T-cell (primary cell): ENCODE measurements at regions not wholly inside any gene's neighbourhood (a gene's known extent, or its start where the extent isn't known, plus 50 kb on each side); places are given as distances from the start of the nearest gene placed in this dataset.

Source experiments
- ATAC-seq, 4 experiments: fragments of 200-7000 bp in 3 of 4; fragments of 150-1000 bp in 1 of 4; cut with Tn5 transposase; replicated peaks in 1 of 4; 1 replicate in 3 of 4; 2 replicates in 1 of 4; pipeline ENCODE4 v1.10.0; 2021; ENCODE audit warnings: moderate library complexity in 3 of 4, mild to moderate bottlenecking in 2 of 4, moderate number of reproducible peaks in 1 of 4
- CTCF ChIA-PET, 2 donors: fragments of 300-600 bp; sonication (Branson Sonifier 250); formaldehyde crosslinking; loops; one replicate each; lab custom pipeline; 2022; ENCODE audit warnings: antibody characterized with exemption in 2 of 2; lab: Charles Lee
- POLR2A ChIA-PET, 2 donors: fragments of 300-600 bp; sonication (Branson Sonifier 250); formaldehyde crosslinking; loops; one replicate each; lab custom pipeline; 2022; ENCODE audit warnings: antibody characterized with exemption in 2 of 2; lab: Charles Lee
- DNase-seq, 35 experiments: peaks; one replicate each; pipeline versions ENCODE4 v3.0.0 to v3.0.0-alpha.2; 2013 to 2023
- H3K27ac ChIP-seq: one replicate; pipeline ENCODE4 v1.5.1; 2013; ENCODE audit warnings: low read length
- H3K27me3 ChIP-seq, 2 experiments: replicated peaks in 1 of 2; 1 replicate in 1 of 2; 2 replicates in 1 of 2; pipeline versions ENCODE4 v1.6.1 to v1.7.0; 2013; ENCODE audit warnings: low read length in 1 of 2, mixed read lengths in 1 of 2; ENCODE audit not compliant: control insufficient read depth in 2 of 2, insufficient read depth in 2 of 2; ENCODE audit errors: extremely low read depth in 1 of 2
- H3K36me3 ChIP-seq, 2 donors: 1 replicate in 1 of 2; 2 replicates in 1 of 2; pipeline versions ENCODE4 v1.6.1 to v1.7.0; 2013; ENCODE audit warnings: low read length in 1 of 2; ENCODE audit not compliant: control insufficient read depth in 2 of 2, insufficient read depth in 1 of 2; ENCODE audit errors: extremely low read depth in 1 of 2
- H3K4me1 ChIP-seq, 2 experiments: 1 replicate in 1 of 2; 2 replicates in 1 of 2; pipeline versions ENCODE4 v1.6.1 to v1.7.0; 2013; ENCODE audit warnings: low read length in 2 of 2, mixed read lengths in 1 of 2; ENCODE audit not compliant: insufficient read depth in 2 of 2, control insufficient read depth in 1 of 2; ENCODE audit errors: extremely low read depth in 1 of 2
- H3K4me3 ChIP-seq, 2 donors: 1 replicate in 1 of 2; 2 replicates in 1 of 2; pipeline versions ENCODE4 v1.5.1 to v1.7.0; 2013; ENCODE audit warnings: mild to moderate bottlenecking in 2 of 2, low read length in 1 of 2, moderate library complexity in 1 of 2; ENCODE audit not compliant: control insufficient read depth in 1 of 2; ENCODE audit errors: extremely low read depth in 1 of 2
- H3K9me3 ChIP-seq: 2 replicates; pipeline ENCODE4 v1.7.0; 2013
- H3K27ac Mint-ChIP-seq, 2 donors: one replicate each; pipeline ENCODE4 v1.8.0; 2020 to 2021; ENCODE audit warnings: mild to moderate bottlenecking in 2 of 2, mixed read lengths in 2 of 2
- H3K27me3 Mint-ChIP-seq, 2 donors: one replicate each; pipeline ENCODE4 v1.8.0; 2021 to 2022; ENCODE audit warnings: mixed read lengths in 2 of 2
- H3K36me3 Mint-ChIP-seq: one replicate; pipeline ENCODE4 v1.8.0; 2021; ENCODE audit warnings: mixed read lengths
- H3K4me1 Mint-ChIP-seq, 3 donors: one replicate each; pipeline ENCODE4 v1.8.0; 2020 to 2022; ENCODE audit warnings: mixed read lengths in 3 of 3, mild to moderate bottlenecking in 1 of 3
- H3K4me3 Mint-ChIP-seq, 3 donors: one replicate each; pipeline ENCODE4 v1.8.0; 2020 to 2022; ENCODE audit warnings: mild to moderate bottlenecking in 3 of 3, mixed read lengths in 3 of 3, moderate library complexity in 3 of 3
- H3K9me3 Mint-ChIP-seq, 3 donors: one replicate each; pipeline ENCODE4 v1.8.0; 2020 to 2022; ENCODE audit warnings: mixed read lengths in 3 of 3
- WGBS: methylation state at CpG from one replicate; pipeline ENCODE4 v1.1.5; 2013; ENCODE audit warnings: missing lambda C conversion rate; ENCODE audit not compliant: insufficient coverage; 5-methylcytosine and 5-hydroxymethylcytosine counted together

DNA sequence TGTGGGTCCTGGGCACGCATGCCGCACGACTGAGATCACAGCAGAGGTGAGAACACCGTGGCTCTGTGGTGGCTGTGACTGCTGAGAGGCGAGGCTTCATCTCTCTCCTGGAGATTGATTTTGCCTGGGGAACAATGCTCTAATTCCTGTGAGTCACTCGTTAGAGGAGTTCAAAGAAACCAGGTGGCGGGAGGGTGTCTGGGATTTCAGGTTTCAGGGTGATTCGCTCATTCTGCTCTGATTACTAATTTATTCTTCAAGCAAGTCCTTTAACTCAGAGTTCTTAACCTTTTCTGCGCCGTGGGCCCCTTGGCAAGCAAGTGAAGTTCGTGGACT lies 56.3 kb downstream of the GLI2 start:
- DNase-seq (no peak), ATAC-seq (no peak)
- Mint-ChIP-seq H3K27me3 (peaks cover 0 to 2% of the 10 kb centered on the region in 2 donors), H3K36me3 (no peaks in the 10 kb centered on the region), H3K9me3 (no peaks in the 10 kb centered on the region), H3K4me1 (no peaks in the 10 kb centered on the region), H3K27ac (no peak overlapping the region), H3K4me3 (no peak overlapping the region)
- WGBS: 73% methylated on average over 5 of the region's 11 CpGs
- Histone ChIP-seq H3K27ac (no peak overlapping the region), H3K4me1 (no peaks in the 10 kb centered on the region), H3K36me3 (no peaks in the 10 kb centered on the region), H3K4me3 (no peak overlapping the region), H3K9me3 (no peaks in the 10 kb centered on the region), H3K27me3 (peaks cover 0 to 15% of the 10 kb centered on the region in 2 experiments)
- POLR2A ChIA-PET: no interaction called here
- CTCF ChIA-PET: no interaction called here

DNA sequence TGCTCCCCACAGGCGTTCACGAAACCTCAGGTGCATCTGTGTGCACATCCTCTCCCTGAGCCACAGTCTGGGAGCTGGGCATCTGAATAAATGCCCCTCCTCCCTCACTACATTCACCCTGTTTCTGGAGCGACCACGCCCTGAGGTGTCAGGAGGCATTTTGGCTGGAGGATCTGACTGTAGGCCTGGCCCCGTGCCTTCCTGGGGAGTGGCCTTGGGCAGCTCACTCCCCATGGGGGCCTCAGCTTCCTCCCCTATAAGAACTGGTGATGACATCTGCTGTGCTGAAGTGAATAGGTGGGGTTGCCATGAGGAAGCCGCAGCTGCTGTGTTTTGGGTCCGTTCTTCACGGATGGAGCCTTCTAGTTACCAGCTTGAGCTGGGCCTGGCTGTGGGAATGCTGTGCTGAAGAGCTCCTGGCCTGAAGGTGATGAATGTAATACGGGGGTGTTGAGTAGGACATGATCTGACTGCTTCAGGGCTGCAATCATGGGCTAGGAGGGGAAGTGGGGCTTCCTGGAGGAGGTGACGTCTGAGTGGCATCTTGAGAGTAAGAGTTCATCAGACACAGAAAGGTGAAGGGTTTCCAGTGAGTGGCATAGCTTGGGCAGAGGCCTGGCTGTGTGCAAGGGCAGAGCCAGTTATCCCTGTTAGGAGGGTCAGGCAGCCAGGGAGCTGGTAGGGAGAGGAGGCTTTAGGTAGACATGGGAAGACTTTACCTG lies 58.2 kb downstream of the GLI2 start:
- Mint-ChIP-seq H3K27me3 (peaks cover 0 to 2% of the 10 kb centered on the region in 2 donors), H3K4me3 (no peak overlapping the region), H3K4me1 (no peaks in the 10 kb centered on the region), H3K36me3 (no peaks in the 10 kb centered on the region), H3K9me3 (no peaks in the 10 kb centered on the region), H3K27ac (no peak overlapping the region)
- Histone ChIP-seq H3K4me1 (no peaks in the 10 kb centered on the region), H3K27me3 (peaks cover 0 to 13% of the 10 kb centered on the region in 2 experiments), H3K36me3 (no peaks in the 10 kb centered on the region), H3K27ac (no peak overlapping the region), H3K9me3 (no peaks in the 10 kb centered on the region), H3K4me3 (no peak overlapping the region)
- DNase-seq: no peak
- 63% methylated on average over 9 of the region's 10 CpGs for WGBS
- CTCF ChIA-PET: no interaction called here
- POLR2A ChIA-PET: no interaction called here
- ATAC-seq: no peak

DNA sequence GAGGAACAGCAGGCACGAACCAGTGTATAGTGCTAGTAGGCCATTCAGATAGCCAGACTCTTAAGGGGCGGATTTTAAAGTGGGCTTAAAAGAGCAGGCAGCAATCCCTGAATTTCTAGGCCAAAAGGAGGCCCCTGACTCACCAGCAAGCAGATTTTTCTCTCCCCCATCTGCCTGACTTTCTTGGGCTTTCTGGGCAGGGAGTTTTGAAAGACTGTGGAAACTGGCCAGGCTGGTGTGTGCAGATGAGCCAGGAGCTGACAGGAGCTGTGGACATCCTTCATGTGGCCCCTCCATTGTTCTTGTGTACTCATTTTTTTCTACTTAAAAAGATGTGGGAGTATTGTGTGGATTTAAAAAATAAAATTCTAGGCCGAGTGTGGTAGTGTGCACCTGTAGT lies 59.0 kb downstream of the GLI2 start:
- H3K4me1 ChIP-seq: no peaks in the 10 kb centered on the region
- POLR2A ChIA-PET: no interaction called here
- ATAC-seq: no peak
- peaks cover 0 to 2% of the 10 kb centered on the region in 2 donors for H3K27me3 Mint-ChIP-seq
- H3K27ac ChIP-seq: no peak overlapping the region
- no peak overlapping the region for H3K4me3 Mint-ChIP-seq
- DNase-seq: no peak
- no peak overlapping the region for H3K4me3 ChIP-seq
- H3K9me3 ChIP-seq: no peaks in the 10 kb centered on the region
- H3K27me3 ChIP-seq: peaks cover 0 to 17% of the 10 kb centered on the region in 2 experiments
- H3K9me3 Mint-ChIP-seq: no peaks in the 10 kb centered on the region
- no peaks in the 10 kb centered on the region for H3K36me3 Mint-ChIP-seq
- WGBS: no CpG with 5 or more reads among the region's 3 CpGs
- H3K36me3 ChIP-seq: no peaks in the 10 kb centered on the region
- H3K27ac Mint-ChIP-seq: no peak overlapping the region
- CTCF ChIA-PET: no interaction called here
- no peaks in the 10 kb centered on the region for H3K4me1 Mint-ChIP-seq

DNA sequence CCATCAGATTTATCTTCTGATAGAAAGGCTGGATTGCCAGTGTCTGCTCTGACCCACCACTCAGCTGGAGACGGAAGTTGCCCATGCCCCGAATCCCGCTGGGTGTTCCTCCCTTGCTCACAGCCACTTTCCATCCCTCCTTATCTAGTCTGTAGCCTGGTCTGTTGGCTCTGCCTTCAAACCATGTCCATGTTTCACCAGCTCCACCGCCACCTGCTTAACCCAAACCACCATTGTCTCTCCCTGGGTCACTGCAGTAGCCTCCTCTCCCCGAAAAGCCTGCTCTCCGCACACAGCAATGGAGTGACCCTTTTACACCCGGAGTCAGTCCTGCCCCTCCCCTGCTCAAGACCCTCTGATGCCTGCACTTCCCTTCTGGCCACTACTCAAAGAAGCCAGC lies 60.4 kb downstream of the GLI2 start:
- CTCF ChIA-PET: no interaction called here
- Histone ChIP-seq H3K27me3 (peaks cover 0 to 10% of the 10 kb centered on the region in 2 experiments), H3K27ac (no peak overlapping the region), H3K4me1 (no peaks in the 10 kb centered on the region), H3K9me3 (no peaks in the 10 kb centered on the region), H3K4me3 (no peak overlapping the region), H3K36me3 (no peaks in the 10 kb centered on the region)
- ATAC-seq (no peak), DNase-seq (no peak)
- POLR2A ChIA-PET: no interaction called here
- H3K4me3 Mint-ChIP-seq: no peak overlapping the region
- WGBS: 79% methylated on average over 7 of the region's 7 CpGs
- H3K27me3 Mint-ChIP-seq: peaks cover 0 to 2% of the 10 kb centered on the region in 2 donors
- no peaks in the 10 kb centered on the region for H3K36me3 Mint-ChIP-seq
- no peaks in the 10 kb centered on the region for H3K4me1 Mint-ChIP-seq
- no peaks in the 10 kb centered on the region for H3K9me3 Mint-ChIP-seq
- no peak overlapping the region for H3K27ac Mint-ChIP-seq

DNA sequence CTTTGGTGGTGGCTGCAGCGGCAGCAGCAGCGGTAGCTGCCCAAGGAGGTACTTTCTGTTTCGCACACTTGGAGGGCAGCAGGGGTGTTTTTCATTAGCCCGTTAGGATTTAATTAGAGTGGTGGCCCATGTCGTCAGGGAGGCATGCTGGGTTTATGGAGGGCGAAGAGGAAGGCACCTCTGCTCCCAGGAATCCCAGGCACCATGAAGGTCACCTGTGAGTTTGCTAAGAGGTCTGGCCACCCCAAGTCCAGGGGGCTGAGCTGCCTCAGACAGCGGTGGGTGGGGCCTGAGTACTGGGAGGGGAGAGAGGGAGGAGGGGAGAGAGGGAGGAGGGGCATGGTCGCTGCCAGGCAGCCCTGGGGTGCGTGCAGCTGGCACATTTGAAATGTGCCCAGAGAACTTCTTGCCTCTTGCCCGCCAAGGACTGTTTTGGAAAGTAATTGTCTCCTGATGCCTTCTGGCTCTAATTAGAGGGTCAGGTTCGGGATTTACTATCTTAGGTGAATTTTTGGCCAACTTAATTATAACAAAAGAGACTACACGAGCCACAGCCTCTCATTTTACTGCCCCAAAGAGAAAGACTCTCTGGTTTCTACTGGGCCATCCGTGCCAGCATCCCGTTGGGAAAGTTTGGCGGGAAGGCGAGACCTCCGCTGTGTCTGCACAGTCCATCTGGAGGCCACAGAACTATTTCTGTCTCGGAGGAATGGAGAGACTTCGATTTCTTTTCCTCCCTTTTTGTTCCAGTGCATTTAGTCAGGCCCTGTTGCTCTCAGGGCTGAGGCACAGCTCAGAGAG lies 62.0 kb downstream of the GLI2 start:
- Histone ChIP-seq H3K4me1 (no peaks in the 10 kb centered on the region), H3K9me3 (no peaks in the 10 kb centered on the region), H3K27me3 (peaks cover 0 to 15% of the 10 kb centered on the region in 2 experiments), H3K4me3 (no peak overlapping the region), H3K36me3 (no peaks in the 10 kb centered on the region), H3K27ac (no peak overlapping the region)
- ChIA-PET CTCF (no interaction called here), POLR2A (no interaction called here)
- H3K4me3 Mint-ChIP-seq: no peak overlapping the region
- peaks cover 0 to 2% of the 10 kb centered on the region in 2 donors for H3K27me3 Mint-ChIP-seq
- H3K27ac Mint-ChIP-seq: no peak overlapping the region
- no peaks in the 10 kb centered on the region for H3K9me3 Mint-ChIP-seq
- no peaks in the 10 kb centered on the region for H3K36me3 Mint-ChIP-seq
- ATAC-seq (no peak), DNase-seq (no peak)
- H3K4me1 Mint-ChIP-seq: no peaks in the 10 kb centered on the region
- 89% methylated on average over 14 of the region's 19 CpGs for WGBS

DNA sequence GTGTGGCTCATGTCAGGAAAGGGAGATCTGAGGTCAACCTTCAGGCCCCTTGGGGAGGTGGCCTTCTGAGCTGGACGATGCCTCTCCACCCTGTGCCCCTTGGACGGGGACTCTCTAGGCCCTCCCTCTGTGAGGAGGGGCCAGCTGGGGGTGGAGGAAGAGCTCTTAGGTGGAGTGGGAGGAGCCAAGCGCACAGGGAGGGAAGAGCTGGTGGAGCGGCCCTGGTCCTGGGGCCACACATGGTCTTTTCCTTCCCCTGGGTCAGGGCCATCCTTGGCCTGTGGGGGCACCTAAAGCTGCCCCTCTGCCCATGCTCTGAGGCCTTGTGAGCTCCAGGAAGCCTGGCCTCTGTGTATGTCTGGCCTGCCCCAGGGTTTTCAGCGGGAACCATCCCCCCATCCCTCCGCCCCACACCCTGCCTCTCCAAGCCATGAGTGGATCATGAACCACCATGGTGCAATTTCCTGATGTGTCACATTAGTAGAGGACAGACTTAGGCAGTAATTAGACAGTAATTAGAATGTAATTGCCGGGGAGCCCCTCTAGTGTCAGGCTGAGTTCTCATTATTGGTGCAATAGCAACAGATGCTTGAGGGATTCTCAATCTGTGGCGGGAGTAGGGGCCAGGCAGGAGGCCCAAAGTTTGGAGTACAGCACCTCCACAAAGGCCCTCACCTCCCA lies 63.0 kb downstream of the GLI2 start:
- POLR2A ChIA-PET: no interaction called here
- ATAC-seq (no peak), DNase-seq (no peak)
- Histone ChIP-seq H3K9me3 (no peaks in the 10 kb centered on the region), H3K36me3 (no peaks in the 10 kb centered on the region), H3K4me1 (no peaks in the 10 kb centered on the region), H3K4me3 (no peak overlapping the region), H3K27ac (no peak overlapping the region), H3K27me3 (peaks cover 0 to 10% of the 10 kb centered on the region in 2 experiments)
- Mint-ChIP-seq H3K4me3 (no peak overlapping the region), H3K27me3 (peaks cover 0 to 2% of the 10 kb centered on the region in 2 donors), H3K4me1 (no peaks in the 10 kb centered on the region), H3K9me3 (no peaks in the 10 kb centered on the region), H3K36me3 (no peaks in the 10 kb centered on the region), H3K27ac (no peak overlapping the region)
- WGBS: 96% methylated on average over 4 of the region's 8 CpGs
- CTCF ChIA-PET: no interaction called here
